PC-3 (cell line): ENCODE measurements at regions not wholly inside any gene's neighbourhood (a gene's known extent, or its start where the extent isn't known, plus 50 kb on each side); places are given as distances from the start of the nearest gene placed in this dataset.

Experiments
- CTCF ChIP-seq: fragments of 300-600 bp; sonication (generic); conservative IDR thresholded peaks from 2 replicates; pipeline ENCODE4 v1.5.1; 2017; ENCODE audit warnings: antibody characterized with exemption, low read depth, mild to moderate bottlenecking, low read length
- EZH2phosphoT487 ChIP-seq: fragments of 300-600 bp; sonication (generic); IDR thresholded peaks from 2 replicates; pipeline ENCODE4 v1.6.1; 2018; ENCODE audit warnings: mild to moderate bottlenecking, antibody characterized with exemption, low read length, borderline replicate concordance

- TF ChIP-seq CTCF, result no peak
- no peak for TF ChIP-seq EZH2phosphoT487
Observed at GRCh38 chr2:107392241-107392704, 434.4 kb upstream of the RGPD4 start.
